Astrocyte of the cerebellum (primary cell): ENCODE measurements at regions not wholly inside any gene's neighbourhood (a gene's known extent, or its start where the extent isn't known, plus 50 kb on each side); places are given as distances from the start of the nearest gene placed in this dataset.

Experiments
- DNase-seq: peaks from one replicate; pipeline ENCODE4 v3.0.0-alpha.2; 2011; ENCODE audit warnings: low read depth
- H3K4me3 ChIP-seq: 2 replicates; pipeline ENCODE4 v1.5.1; 2011; ENCODE audit warnings: mild to moderate bottlenecking, low read depth, low read length, moderate library complexity
- in situ Hi-C: cut with HindIII; loops from 2 replicates; pipeline ENCODE4 v1.10.0; 2017; ENCODE audit warnings: low sequenced_read_pairs
- TF ChIP-seq, protein P1 (sequence below): IDR thresholded peaks from 2 replicates; pipeline ENCODE4 v1.5.1; 2012; ENCODE audit warnings: low read length, low read depth, moderate library complexity, mild to moderate bottlenecking; ENCODE audit errors: missing control alignments

GRCh38 chr12:24047326-24047725 is 97.9 kb upstream of the SOX5 start:
- TF ChIP-seq, protein P1, sequence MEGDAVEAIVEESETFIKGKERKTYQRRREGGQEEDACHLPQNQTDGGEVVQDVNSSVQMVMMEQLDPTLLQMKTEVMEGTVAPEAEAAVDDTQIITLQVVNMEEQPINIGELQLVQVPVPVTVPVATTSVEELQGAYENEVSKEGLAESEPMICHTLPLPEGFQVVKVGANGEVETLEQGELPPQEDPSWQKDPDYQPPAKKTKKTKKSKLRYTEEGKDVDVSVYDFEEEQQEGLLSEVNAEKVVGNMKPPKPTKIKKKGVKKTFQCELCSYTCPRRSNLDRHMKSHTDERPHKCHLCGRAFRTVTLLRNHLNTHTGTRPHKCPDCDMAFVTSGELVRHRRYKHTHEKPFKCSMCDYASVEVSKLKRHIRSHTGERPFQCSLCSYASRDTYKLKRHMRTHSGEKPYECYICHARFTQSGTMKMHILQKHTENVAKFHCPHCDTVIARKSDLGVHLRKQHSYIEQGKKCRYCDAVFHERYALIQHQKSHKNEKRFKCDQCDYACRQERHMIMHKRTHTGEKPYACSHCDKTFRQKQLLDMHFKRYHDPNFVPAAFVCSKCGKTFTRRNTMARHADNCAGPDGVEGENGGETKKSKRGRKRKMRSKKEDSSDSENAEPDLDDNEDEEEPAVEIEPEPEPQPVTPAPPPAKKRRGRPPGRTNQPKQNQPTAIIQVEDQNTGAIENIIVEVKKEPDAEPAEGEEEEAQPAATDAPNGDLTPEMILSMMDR: no peak
- no peak for DNase-seq
- in situ Hi-C loops: no loop called here
- no peak overlapping the region for H3K4me3 ChIP-seq

GRCh38 chr12:24045816-24046257 is 96.4 kb upstream of the SOX5 start:
- in situ Hi-C loops: no loop called here
- TF ChIP-seq, protein P1: no peak
- peak; percentile 90 for DNase-seq
- no peak overlapping the region for H3K4me3 ChIP-seq

DNA sequence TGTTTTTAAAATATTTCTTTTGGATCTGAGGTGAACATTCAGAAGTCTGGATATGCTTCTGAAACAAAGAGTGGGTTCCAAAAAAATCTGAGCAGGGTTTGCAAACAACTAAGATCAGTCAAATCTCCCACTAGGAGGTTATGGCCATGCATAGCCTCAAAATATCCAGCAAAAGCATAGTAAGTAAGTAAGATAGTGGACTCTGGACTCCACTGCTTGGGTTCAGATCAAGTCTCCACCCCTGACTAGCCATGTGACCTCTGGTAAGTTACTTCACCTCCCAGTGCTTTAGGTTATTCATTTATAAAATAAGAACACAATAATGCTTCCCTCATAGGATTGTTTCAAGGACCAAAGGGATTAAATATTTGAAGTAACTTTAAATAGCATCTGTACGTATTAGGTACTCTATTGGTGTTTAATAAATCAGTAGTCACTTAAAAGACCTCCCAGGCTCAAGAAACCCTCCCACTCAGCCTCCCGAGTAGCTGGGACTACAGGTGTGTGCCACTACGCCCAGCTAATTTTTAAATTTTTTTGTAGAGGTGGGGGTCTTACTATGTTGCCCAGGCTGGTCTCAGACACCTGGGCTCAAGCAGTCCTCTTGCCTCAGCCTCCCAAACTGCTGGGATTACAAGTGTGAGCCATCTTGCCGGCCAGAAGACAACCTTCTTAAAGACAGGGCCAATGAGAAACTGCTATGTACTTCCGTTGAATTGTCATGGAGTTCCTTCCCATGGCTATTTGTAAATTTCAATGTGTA is 95.7 kb upstream of the SOX5 start:
- in situ Hi-C loops: no loop called here
- no peak for DNase-seq
- no peak overlapping the region for H3K4me3 ChIP-seq
- TF ChIP-seq, protein P1: no peak

DNA sequence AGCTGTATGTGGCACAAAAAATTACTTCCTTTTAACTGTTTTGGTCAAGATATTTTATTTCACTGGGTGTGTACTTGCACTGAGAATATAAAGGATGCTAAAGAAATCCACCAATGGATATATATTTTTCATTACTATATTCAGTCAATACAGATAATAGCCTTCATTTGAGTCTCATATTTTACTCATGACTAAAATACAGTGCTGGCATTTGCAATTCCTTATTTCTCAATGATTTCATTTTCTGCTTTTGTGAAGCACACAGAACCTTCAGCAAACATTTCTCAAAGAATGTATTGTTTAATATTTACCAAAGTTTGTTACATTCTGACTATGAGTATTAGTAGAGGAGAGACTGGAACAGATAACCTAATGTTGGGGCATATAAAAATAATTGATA is 93.2 kb upstream of the SOX5 start:
- in situ Hi-C loops: no loop called here
- no peak overlapping the region for H3K4me3 ChIP-seq
- TF ChIP-seq, protein P1: no peak
- DNase-seq: no peak

DNA sequence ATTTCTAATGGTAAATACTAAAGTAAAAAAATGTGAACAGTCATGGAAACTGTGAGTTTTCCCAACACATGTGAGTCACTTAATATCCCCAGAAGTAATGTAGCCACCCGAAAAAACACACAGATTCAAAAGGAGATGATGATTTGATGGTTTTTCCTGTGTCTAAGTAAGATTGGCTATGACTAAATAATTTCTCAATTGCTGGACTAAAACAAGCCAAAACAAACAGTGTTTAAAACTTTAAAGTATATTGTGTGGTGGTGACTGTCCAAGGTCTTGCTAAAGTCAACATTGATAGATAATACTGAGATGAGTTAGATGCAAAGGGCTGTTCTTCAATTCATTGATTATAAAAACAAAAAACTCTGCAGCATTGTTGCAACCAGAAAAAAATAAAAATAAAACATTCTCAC is 89.6 kb upstream of the SOX5 start:
- DNase-seq: peak; percentile 73
- in situ Hi-C loops: no loop called here
- TF ChIP-seq, protein P1: no peak
- no peak overlapping the region for H3K4me3 ChIP-seq

GRCh38 chr12:24038211-24038997 is 88.9 kb upstream of the SOX5 start:
- DNase-seq: no peak
- no peak overlapping the region for H3K4me3 ChIP-seq
- TF ChIP-seq, protein P1: no peak
- in situ Hi-C loops: no loop called here
